ENCODE measurements at regions not wholly inside any gene's neighbourhood (a gene's known extent, or its start where the extent isn't known, plus 50 kb on each side); places are given as distances from the start of the nearest gene placed in this dataset.

DNA sequence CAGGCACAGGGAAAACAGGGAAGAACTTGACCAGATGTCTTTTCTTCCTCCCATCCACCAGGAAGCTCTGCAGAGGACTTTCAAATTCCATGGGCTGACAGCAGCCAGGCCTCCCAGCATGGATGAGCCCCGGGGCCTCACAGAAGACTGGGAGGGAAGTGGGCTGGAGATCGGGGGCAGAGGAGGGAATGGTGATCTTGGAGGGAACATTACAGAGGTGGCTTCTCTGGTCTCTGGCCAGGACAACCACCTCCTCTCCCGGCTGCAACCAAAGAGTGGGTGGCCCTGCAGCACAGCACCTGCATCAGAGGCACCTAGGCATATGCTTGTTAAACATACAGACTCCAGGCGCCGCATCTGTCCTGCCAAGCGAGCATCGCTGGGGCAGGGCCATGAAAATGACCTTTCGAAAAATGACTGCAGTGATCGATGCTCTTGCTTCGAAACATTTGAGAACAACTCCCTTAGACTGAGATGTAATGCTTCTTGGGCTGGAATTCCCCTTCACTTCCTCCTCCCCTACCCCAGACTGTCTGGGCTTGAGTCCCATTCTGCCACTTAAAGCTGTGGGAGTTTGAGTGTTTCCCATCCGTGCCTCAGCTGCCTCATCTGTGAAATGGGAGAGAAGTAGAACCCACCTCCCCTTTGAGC is 68.7 kb upstream of the UNC5A start:
- TF ChIP-seq POLR2A (IDR thresholded peaks at IDR 0.05) (no peak), POLR2AphosphoS5 (IDR thresholded peaks at IDR 0.05) (no peak)
- TF ChIP-seq, protein P1, sequence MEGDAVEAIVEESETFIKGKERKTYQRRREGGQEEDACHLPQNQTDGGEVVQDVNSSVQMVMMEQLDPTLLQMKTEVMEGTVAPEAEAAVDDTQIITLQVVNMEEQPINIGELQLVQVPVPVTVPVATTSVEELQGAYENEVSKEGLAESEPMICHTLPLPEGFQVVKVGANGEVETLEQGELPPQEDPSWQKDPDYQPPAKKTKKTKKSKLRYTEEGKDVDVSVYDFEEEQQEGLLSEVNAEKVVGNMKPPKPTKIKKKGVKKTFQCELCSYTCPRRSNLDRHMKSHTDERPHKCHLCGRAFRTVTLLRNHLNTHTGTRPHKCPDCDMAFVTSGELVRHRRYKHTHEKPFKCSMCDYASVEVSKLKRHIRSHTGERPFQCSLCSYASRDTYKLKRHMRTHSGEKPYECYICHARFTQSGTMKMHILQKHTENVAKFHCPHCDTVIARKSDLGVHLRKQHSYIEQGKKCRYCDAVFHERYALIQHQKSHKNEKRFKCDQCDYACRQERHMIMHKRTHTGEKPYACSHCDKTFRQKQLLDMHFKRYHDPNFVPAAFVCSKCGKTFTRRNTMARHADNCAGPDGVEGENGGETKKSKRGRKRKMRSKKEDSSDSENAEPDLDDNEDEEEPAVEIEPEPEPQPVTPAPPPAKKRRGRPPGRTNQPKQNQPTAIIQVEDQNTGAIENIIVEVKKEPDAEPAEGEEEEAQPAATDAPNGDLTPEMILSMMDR (IDR thresholded peaks at IDR 0.05 in 8 of 11, conservative IDR thresholded peaks at IDR 0.05 in 3 of 11) = no peak
